ENCODE measurements at regions not wholly inside any gene's neighbourhood (a gene's known extent, or its start where the extent isn't known, plus 50 kb on each side); places are given as distances from the start of the nearest gene placed in this dataset.
"Not testable (repeated sequence)": the region's sequence is repeated elsewhere in the genome, so short reads cannot be mapped to it uniquely, and the experiment has no call there.

GRCh38 chr18:73101491-73101890 lies 233.7 kb upstream of the NETO1 start:
- DNase-seq = not testable (repeated sequence)

- no peak for DNase-seq
Measured at GRCh38 chr18:73099759-73100158, 232.0 kb upstream of the NETO1 start.

GRCh38 chr18:73093687-73094250 lies 226.0 kb upstream of the NETO1 start:
- no peak for DNase-seq

- no peak for DNase-seq
Measured at GRCh38 chr18:73088445-73088844, 220.7 kb upstream of the NETO1 start.

GRCh38 chr18:73087282-73087977 lies 219.6 kb upstream of the NETO1 start:
- DNase-seq = no peak

- no peak for DNase-seq
Measured at GRCh38 chr18:73079920-73080319, 212.1 kb upstream of the NETO1 start.

- no peak for DNase-seq
Measured at GRCh38 chr18:73060666-73061288, 193.0 kb upstream of the NETO1 start.

GRCh38 chr18:73059280-73059679 lies 191.5 kb upstream of the NETO1 start:
- DNase-seq = no peak

- no peak for DNase-seq
Measured at GRCh38 chr18:73047688-73048087, 179.9 kb upstream of the NETO1 start.

GRCh38 chr18:73045037-73045436 lies 177.2 kb upstream of the NETO1 start:
- no peak for DNase-seq

GRCh38 chr18:73043611-73044010 lies 175.8 kb upstream of the NETO1 start:
- no peak for DNase-seq

- no peak for DNase-seq
Measured at GRCh38 chr18:73043211-73043610, 175.4 kb upstream of the NETO1 start.

GRCh38 chr18:73040247-73040646 lies 172.5 kb upstream of the NETO1 start:
- DNase-seq = no peak

- no peak for DNase-seq
Measured at GRCh38 chr18:73038336-73038735, 170.5 kb upstream of the NETO1 start.

- DNase-seq = no peak
Measured at GRCh38 chr18:73023975-73024374, 156.2 kb upstream of the NETO1 start.

- no peak for DNase-seq
Measured at GRCh38 chr18:73009691-73010090, 141.9 kb upstream of the NETO1 start.

GRCh38 chr18:73007915-73008308 lies 140.1 kb upstream of the NETO1 start:
- DNase-seq = no peak

GRCh38 chr18:73007195-73007914 lies 139.6 kb upstream of the NETO1 start:
- DNase-seq = peak; percentile 38

- DNase-seq = no peak
Measured at GRCh38 chr18:73006331-73006730, 138.5 kb upstream of the NETO1 start.

- DNase-seq = no peak
Measured at GRCh38 chr18:73004260-73004659, 136.5 kb upstream of the NETO1 start.

GRCh38 chr18:72999971-73000607 lies 132.3 kb upstream of the NETO1 start:
- DNase-seq = no peak

- no peak for DNase-seq
Measured at GRCh38 chr18:72995558-72995957, 127.8 kb upstream of the NETO1 start.

Measured in renal pelvis (tissue), 1 donor.